HepG2 (cell line): ENCODE measurements at regions not wholly inside any gene's neighbourhood (a gene's known extent, or its start where the extent isn't known, plus 50 kb on each side); places are given as distances from the start of the nearest gene placed in this dataset.

ENCODE experiments used
- ATAC-seq: fragments of 200-7000 bp; cut with Tn5 transposase; 3 replicates; pipeline ENCODE4 v1.9.1; 2020; ENCODE audit warnings: mild to moderate bottlenecking, moderate library complexity
- BruUV-seq: library from RNA; stranded (reverse); fragments of 400-500 nt; replicated peaks from 2 replicates; lab custom pipeline; 2021; lab: Mats Ljungman, UMichigan
- CTCF ChIA-PET: fragments of 300-600 bp; formaldehyde crosslinking; extraction: SDS; loops from one replicate; lab custom pipeline; 2021; ENCODE audit warnings: low total read pairs, inconsistent platforms, low intra/inter-chr PET ratio; lab: Yijun Ruan, JAX
- POLR2A ChIA-PET: fragments of 350-600 bp; sonication (Branson Sonifier 250); formaldehyde crosslinking; loops from one replicate; lab custom pipeline; 2020; ENCODE audit warnings: antibody characterized with exemption, inconsistent platforms; lab: Yijun Ruan, JAX
- DNase-seq: peaks from one replicate; pipeline ENCODE4 v3.0.0-alpha.2; 2015; ENCODE audit warnings: low spot score
- FAIRE-seq: peaks from 3 replicates; lab custom pipeline; 2011; peaks lifted over from hg19 to GRCh38; lab: Jason Lieb, UNC
- H2AFZ ChIP-seq: one replicate; pipeline ENCODE4 v1.6.1; 2011; ENCODE audit warnings: low read length, inconsistent platforms
- H3K27ac ChIP-seq: fragments of 300-600 bp; 3 replicates; pipeline ENCODE4 v1.8.0; 2011; ENCODE audit warnings: mixed run types, mild to moderate bottlenecking, mixed read lengths, low read length, inconsistent platforms; ENCODE audit not compliant: insufficient read depth; ENCODE audit errors: extremely low read length
- H3K27me3 ChIP-seq, 2 experiments: fragments of 200-600 bp in 1 of 2; 2 replicates in 1 of 2; 3 replicates in 1 of 2; pipeline versions ENCODE4 v1.6.0 to v1.8.0; 2011; ENCODE audit warnings: low read length in 2 of 2, mild to moderate bottlenecking in 2 of 2, moderate library complexity in 2 of 2, inconsistent platforms in 1 of 2; ENCODE audit not compliant: insufficient read depth in 2 of 2, control insufficient read depth in 1 of 2
- H3K36me3 ChIP-seq, 2 experiments: fragments of 200-600 bp in 1 of 2; replicated peaks in 1 of 2; 2 replicates in 1 of 2; 3 replicates in 1 of 2; pipeline versions ENCODE4 v1.5.1 to v1.8.0; 2011; ENCODE audit warnings: low read length in 2 of 2, inconsistent platforms in 1 of 2; ENCODE audit not compliant: insufficient read depth in 2 of 2, control insufficient read depth in 1 of 2
- H3K4me1 ChIP-seq: 2 replicates; pipeline ENCODE4 v1.5.1; 2012; ENCODE audit warnings: low read length, inconsistent platforms; ENCODE audit not compliant: insufficient read depth
- H3K4me2 ChIP-seq: 2 replicates; pipeline ENCODE4 v1.6.0; 2011; ENCODE audit warnings: low read depth, low read length, inconsistent platforms
- H3K4me3 ChIP-seq, 3 experiments: fragments of 200-600 bp in 1 of 3; sonication (generic), shearing (Covaris generic) in 1 of 3; replicated peaks in 1 of 3; 2 replicates each; pipeline ENCODE4 v1.5.1; 2011 to 2016; ENCODE audit warnings: low read length in 3 of 3, inconsistent platforms in 2 of 3, low read depth in 2 of 3, mild to moderate bottlenecking in 2 of 3, control low read depth in 1 of 3, mixed read lengths in 1 of 3; ENCODE audit not compliant: insufficient read depth in 1 of 3
- H3K79me2 ChIP-seq: one replicate; pipeline ENCODE4 v1.6.1; 2011; ENCODE audit warnings: low read length, inconsistent platforms; ENCODE audit not compliant: insufficient read depth
- H3K9ac ChIP-seq: 2 replicates; pipeline ENCODE4 v1.6.0; 2011; ENCODE audit warnings: mild to moderate bottlenecking, low read depth, low read length, inconsistent platforms; ENCODE audit not compliant: insufficient read depth
- H3K9me3 ChIP-seq: 2 replicates; pipeline ENCODE4 v1.5.1; 2012; ENCODE audit warnings: mild to moderate bottlenecking, low read length
- H4K20me1 ChIP-seq: 2 replicates; pipeline ENCODE4 v1.6.0; 2011; ENCODE audit warnings: inconsistent platforms, mild to moderate bottlenecking, low read length, moderate library complexity; ENCODE audit not compliant: insufficient read depth
- ATF7 ChIP-seq, 2 experiments: fragments of 450-650 bp in 1 of 2; sonication (generic) in 1 of 2; formaldehyde crosslinking in 1 of 2; IDR thresholded peaks; 2 replicates each; pipeline versions ENCODE4 v1.4.0 to v1.6.1; 2016 to 2020; ENCODE audit warnings: antibody characterized with exemption in 1 of 2, mild to moderate bottlenecking in 1 of 2, missing genetic modification reagents in 1 of 2
- FOXK1 ChIP-seq: sonication (generic); formaldehyde crosslinking; IDR thresholded peaks from 2 replicates; pipeline ENCODE4 v1.4.0; 2020; ENCODE audit warnings: low read depth, missing genetic modification reagents, borderline replicate concordance
- TRIM24 ChIP-seq: sonication (generic); formaldehyde crosslinking; IDR thresholded peaks from 2 replicates; pipeline ENCODE4 v1.8.0; 2022; ENCODE audit warnings: mild to moderate bottlenecking, missing genetic modification reagents
- ZNF235 ChIP-seq: sonication (generic); formaldehyde crosslinking; IDR thresholded peaks from 2 replicates; pipeline ENCODE4 v1.8.1; 2023; ENCODE audit warnings: mild to moderate bottlenecking, missing genetic modification reagents, borderline replicate concordance
- ZNF407 ChIP-seq: sonication (generic); formaldehyde crosslinking; IDR thresholded peaks from one replicate; pipeline ENCODE4 v1.5.1; 2020; ENCODE audit warnings: mild to moderate bottlenecking, missing genetic modification reagents; ENCODE audit errors: not compliant biosample characterization
- ZNF800 ChIP-seq: sonication (generic); formaldehyde crosslinking; IDR thresholded peaks from 2 replicates; pipeline ENCODE4 v1.4.0; 2020; ENCODE audit warnings: missing genetic modification reagents
- WGBS: methylation state at CpG from one replicate; pipeline ENCODE4 v1.1.6; 2017; ENCODE audit warnings: low lambda C conversion rate; 5-methylcytosine and 5-hydroxymethylcytosine counted together
- in situ Hi-C: cut with HindIII; loops from 2 replicates; pipeline ENCODE4 v1.10.0; 2017; ENCODE audit warnings: low pct_unique_long_range_greater_than_20kb; ENCODE audit not compliant: extremely low pct_ligation_motif_present
- intact Hi-C: fragments of 100-400 bp; cut with micrococcal nuclease; formaldehyde crosslinking; loops from one replicate; pipeline ENCODE4 v1.10.0; 2022; ENCODE audit not compliant: unreplicated experiment

GRCh38 chr9:119050281-119050680 is 319.0 kb downstream of the BRINP1 start:
- intact Hi-C loops = no loop called here
- BruUV-seq = no TSS peak
- Histone ChIP-seq H3K79me2 (no peaks in the 10 kb centered on the region), H2AFZ (no peak overlapping the region), H3K4me2 (no peak overlapping the region), H3K27me3 (no peaks in the 10 kb centered on the region), H3K9ac (no peak overlapping the region), H3K36me3 (no peaks in the 10 kb centered on the region), H4K20me1 (no peaks in the 10 kb centered on the region), H3K27ac (no peak overlapping the region), H3K4me1 (no peaks in the 10 kb centered on the region), H3K9me3 (peaks cover 66% of the 10 kb centered on the region), H3K4me3 (no peak overlapping the region)
- ChIA-PET CTCF (no interaction called here), POLR2A (no interaction called here)
- FAIRE-seq = no peak
- no peak for DNase-seq
- no peak for ATAC-seq
- in situ Hi-C loops = no loop called here
- no peak for TF ChIP-seq ZNF800
- TF ChIP-seq ATF7 (IDR thresholded peaks at IDR 0.05) = peak; percentile 27; the same call in 1 of the 2 replicates
- TF ChIP-seq ATF7 (CRISPR knock-in tag; IDR thresholded peaks at IDR 0.05) = no peak
- TF ChIP-seq ZNF235 (CRISPR knock-in tag) = no peak
- TF ChIP-seq FOXK1 (CRISPR knock-in tag) = no peak

- no peak overlapping the region for H3K4me2 ChIP-seq
- CTCF ChIA-PET = no interaction called here
- ATAC-seq (no peak), FAIRE-seq (no peak), DNase-seq (no peak)
- no peak overlapping the region for H2AFZ ChIP-seq
- POLR2A ChIA-PET = no interaction called here
- H3K9ac ChIP-seq = no peak overlapping the region
- in situ Hi-C loops (no loop called here), intact Hi-C loops (no loop called here)
- H3K27me3 ChIP-seq = no peaks in the 10 kb centered on the region
- no TSS peak for BruUV-seq
- no peak overlapping the region for H3K4me3 ChIP-seq
- H3K79me2 ChIP-seq = no peaks in the 10 kb centered on the region
- peaks cover 71% of the 10 kb centered on the region for H3K9me3 ChIP-seq
- 17% methylated on average over 10 of the region's 10 CpGs for WGBS
- no peaks in the 10 kb centered on the region for H3K36me3 ChIP-seq
- H4K20me1 ChIP-seq = no peaks in the 10 kb centered on the region
- no peaks in the 10 kb centered on the region for H3K4me1 ChIP-seq
- no peak overlapping the region for H3K27ac ChIP-seq
- TF ChIP-seq TRIM24 (CRISPR knock-in tag) (no peak), ZNF407 (CRISPR knock-in tag) (no peak)
Measured at GRCh38 chr9:119052339-119053030, 316.8 kb downstream of the BRINP1 start.
